ENCODE measurements at regions not wholly inside any gene's neighbourhood (a gene's known extent, or its start where the extent isn't known, plus 50 kb on each side); places are given as distances from the start of the nearest gene placed in this dataset.

GRCh38 chrX:138519296-138519695 lies 192.2 kb downstream of the FGF13 start (continued):
- TF ChIP-seq CHD7 (IDR thresholded peaks at IDR 0.05; ENCODE audit: insufficient replicate concordance, low read length) (no peak), BCL11A (IDR thresholded peaks at IDR 0.05; ENCODE audit: low read depth in 2 of 2, low read length in 2 of 2) (no peak), RXRA (IDR thresholded peaks at IDR 0.05; ENCODE audit: insufficient read depth, low read depth, low read length) (no peak), SP1 (IDR thresholded peaks at IDR 0.05; ENCODE audit: low read depth, low read length) (no peak), CTBP2 (IDR thresholded peaks at IDR 0.05; ENCODE audit: borderline replicate concordance, insufficient read depth, insufficient read length, low read length) (no peak), JUN (IDR thresholded peaks at IDR 0.05; ENCODE audit: low read depth, low read length) (no peak), BRCA1 (IDR thresholded peaks at IDR 0.05; ENCODE audit: low read depth, low read length) (no peak), TAF7 (optimal IDR thresholded peaks at IDR 0.05; ENCODE audit: borderline replicate concordance, low read depth, low read length) (no peak), PHF8 (conservative IDR thresholded peaks at IDR 0.05; ENCODE audit: low read depth, low read length) (no peak), CHD1 (IDR thresholded peaks at IDR 0.05; ENCODE audit: low read depth, low read length) (no peak), MAX (IDR thresholded peaks at IDR 0.05) (no peak)

Data from H1 (cell line).